HCT116 (cell line): ENCODE measurements at regions not wholly inside any gene's neighbourhood (a gene's known extent, or its start where the extent isn't known, plus 50 kb on each side); places are given as distances from the start of the nearest gene placed in this dataset.

Source experiments
- EGR1 ChIP-seq: IDR thresholded peaks from 2 replicates; pipeline ENCODE4 v1.6.1; 2012; ENCODE audit warnings: low read depth
- EZH2 ChIP-seq: fragments of 200-600 bp; sonication (generic); IDR thresholded peaks from 2 replicates; pipeline ENCODE4 v1.6.1; 2017; ENCODE audit warnings: antibody characterized with exemption, mixed run types
- EZH2phosphoT487 ChIP-seq: fragments of 200-600 bp; IDR thresholded peaks from 2 replicates; pipeline ENCODE4 v1.6.1; 2018; ENCODE audit warnings: antibody characterized with exemption, borderline replicate concordance
- JUND ChIP-seq: IDR thresholded peaks from 2 replicates; pipeline ENCODE4 v1.6.1; 2012
- MAX ChIP-seq: IDR thresholded peaks from 2 replicates; pipeline ENCODE4 v1.6.1; 2012
- POLR2A ChIP-seq: IDR thresholded peaks from 2 replicates; pipeline ENCODE4 v1.7.0; 2011; ENCODE audit warnings: borderline replicate concordance; ENCODE audit not compliant: insufficient read depth, insufficient read length; ENCODE audit errors: extremely low read depth
- POLR2AphosphoS5 ChIP-seq: IDR thresholded peaks from 2 replicates; pipeline ENCODE4 v1.6.1; 2011; ENCODE audit warnings: mild to moderate bottlenecking, low read depth, low read length, moderate library complexity
- REST ChIP-seq: IDR thresholded peaks from 2 replicates; pipeline ENCODE4 v1.6.1; 2012; ENCODE audit warnings: low read depth
- SIN3A ChIP-seq: IDR thresholded peaks from 2 replicates; pipeline ENCODE4 v1.6.1; 2012; ENCODE audit warnings: low read depth
- SP1 ChIP-seq: IDR thresholded peaks from 2 replicates; pipeline ENCODE4 v1.6.1; 2012; ENCODE audit warnings: low read depth
- SRF ChIP-seq: IDR thresholded peaks from 2 replicates; pipeline ENCODE4 v1.6.1; 2012; ENCODE audit warnings: low read depth
- YY1 ChIP-seq: IDR thresholded peaks from 2 replicates; pipeline ENCODE4 v1.6.1; 2011; ENCODE audit warnings: low read length, low read depth, moderate library complexity, mild to moderate bottlenecking; ENCODE audit not compliant: insufficient replicate concordance; ENCODE audit errors: extremely low read depth
- ZNF274 ChIP-seq: fragments of 200-500 bp; sonication (Bioruptor generic); IDR thresholded peaks from 2 replicates; pipeline ENCODE4 v1.6.1; 2014; ENCODE audit warnings: mild to moderate bottlenecking, low read depth, low read length, inconsistent platforms
- TF ChIP-seq, protein P1 (sequence below), 3 experiments: fragments of 200-600 bp in 1 of 3; sonication (generic) in 1 of 3; IDR thresholded peaks in 2 of 3; conservative IDR thresholded peaks in 1 of 3; 2 replicates each; pipeline ENCODE4 v1.5.1; 2012 to 2017; ENCODE audit warnings: low read depth in 2 of 3, low read length in 2 of 3, antibody characterized with exemption in 1 of 3, borderline replicate concordance in 1 of 3, control low read depth in 1 of 3, mild to moderate bottlenecking in 1 of 3, mixed read lengths in 1 of 3, mixed run types in 1 of 3, moderate library complexity in 1 of 3; ENCODE audit not compliant: insufficient read depth in 1 of 3

DNA sequence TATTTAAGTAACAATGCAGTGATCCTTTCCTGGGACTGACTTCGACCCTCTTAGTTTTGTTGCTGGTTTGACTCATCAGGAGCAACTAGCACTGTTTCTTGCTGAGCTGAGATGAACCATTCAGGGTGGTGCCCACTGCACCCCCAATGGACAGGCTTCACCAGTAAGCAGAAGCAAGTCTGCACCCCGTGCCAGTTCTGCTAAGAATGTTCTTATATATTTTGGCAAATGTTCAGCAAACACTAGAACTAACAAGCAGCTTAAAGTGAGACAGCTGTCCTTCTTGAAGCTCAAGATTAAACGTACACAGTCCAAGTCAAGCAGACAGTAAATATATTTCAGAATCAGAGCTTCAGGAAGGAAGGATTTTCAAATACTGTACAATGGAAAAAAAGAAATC is 561.3 kb upstream of the CDH4 start:
- TF ChIP-seq EGR1 (no peak), JUND (no peak), YY1 (no peak), EZH2 (no peak), REST (no peak), POLR2AphosphoS5 (no peak), SP1 (no peak), MAX (no peak), POLR2A (no peak), EZH2phosphoT487 (no peak), SIN3A (no peak), ZNF274 (no peak), SRF (no peak)
- TF ChIP-seq, protein P1, sequence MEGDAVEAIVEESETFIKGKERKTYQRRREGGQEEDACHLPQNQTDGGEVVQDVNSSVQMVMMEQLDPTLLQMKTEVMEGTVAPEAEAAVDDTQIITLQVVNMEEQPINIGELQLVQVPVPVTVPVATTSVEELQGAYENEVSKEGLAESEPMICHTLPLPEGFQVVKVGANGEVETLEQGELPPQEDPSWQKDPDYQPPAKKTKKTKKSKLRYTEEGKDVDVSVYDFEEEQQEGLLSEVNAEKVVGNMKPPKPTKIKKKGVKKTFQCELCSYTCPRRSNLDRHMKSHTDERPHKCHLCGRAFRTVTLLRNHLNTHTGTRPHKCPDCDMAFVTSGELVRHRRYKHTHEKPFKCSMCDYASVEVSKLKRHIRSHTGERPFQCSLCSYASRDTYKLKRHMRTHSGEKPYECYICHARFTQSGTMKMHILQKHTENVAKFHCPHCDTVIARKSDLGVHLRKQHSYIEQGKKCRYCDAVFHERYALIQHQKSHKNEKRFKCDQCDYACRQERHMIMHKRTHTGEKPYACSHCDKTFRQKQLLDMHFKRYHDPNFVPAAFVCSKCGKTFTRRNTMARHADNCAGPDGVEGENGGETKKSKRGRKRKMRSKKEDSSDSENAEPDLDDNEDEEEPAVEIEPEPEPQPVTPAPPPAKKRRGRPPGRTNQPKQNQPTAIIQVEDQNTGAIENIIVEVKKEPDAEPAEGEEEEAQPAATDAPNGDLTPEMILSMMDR (IDR thresholded peaks at IDR 0.05 in 2 of 3, conservative IDR thresholded peaks at IDR 0.05 in 1 of 3; ENCODE audit: borderline replicate concordance in 1 of 3, insufficient read depth in 1 of 3, low read depth in 2 of 3, low read length in 2 of 3): no peak
